Suprapubic skin (tissue), 4 donors: ENCODE measurements at regions not wholly inside any gene's neighbourhood (a gene's known extent, or its start where the extent isn't known, plus 50 kb on each side); places are given as distances from the start of the nearest gene placed in this dataset.
A peak's percentile ranks its signal among the peaks of the same experiment; 100 is the strongest.

Experiments
- DNase-seq, 2 donors: peaks; one replicate each; pipeline ENCODE4 v3.0.0-alpha.2; 2019; ENCODE audit warnings: low spot score in 2 of 2
- H3K27ac ChIP-seq: fragments of 200-600 bp; sonication (generic); one replicate; pipeline ENCODE4 v1.5.1; 2019
- H3K27me3 ChIP-seq: fragments of 200-600 bp; sonication (generic); one replicate; pipeline ENCODE4 v1.5.1; 2019
- H3K36me3 ChIP-seq: fragments of 200-600 bp; sonication (generic); one replicate; pipeline ENCODE4 v1.5.1; 2019
- H3K4me1 ChIP-seq: fragments of 200-600 bp; sonication (generic); one replicate; pipeline ENCODE4 v1.5.1; 2019
- H3K4me3 ChIP-seq: fragments of 200-600 bp; sonication (generic); one replicate; pipeline ENCODE4 v1.5.1; 2019; ENCODE audit warnings: mild to moderate bottlenecking
- H3K9me3 ChIP-seq: fragments of 200-600 bp; sonication (generic); one replicate; pipeline ENCODE4 v1.5.1; 2019
- EP300 ChIP-seq: sonication (generic); formaldehyde crosslinking; IDR thresholded peaks from one replicate; pipeline ENCODE4 v1.6.1; 2017; ENCODE audit warnings: antibody characterized with exemption
- POLR2A ChIP-seq, 2 donors: fragments of 450-650 bp; IDR thresholded peaks; one replicate each; pipeline ENCODE4 v1.6.1; 2017; ENCODE audit warnings: antibody characterized with exemption in 2 of 2, mild to moderate bottlenecking in 2 of 2, moderate library complexity in 2 of 2
- POLR2AphosphoS5 ChIP-seq, 3 donors: sonication (generic); formaldehyde crosslinking; IDR thresholded peaks; one replicate each; pipeline ENCODE4 v1.6.1; 2017; ENCODE audit warnings: antibody characterized with exemption in 3 of 3
- WGBS: methylation state at CpG from one replicate; pipeline ENCODE4 v1.1.5; 2018; 5-methylcytosine and 5-hydroxymethylcytosine counted together
- TF ChIP-seq, protein P1 (sequence below), 2 donors: fragments of 200-600 bp in 1 of 2; fragments of 450-650 bp in 1 of 2; sonication (generic) in 1 of 2; IDR thresholded peaks; one replicate each; pipeline ENCODE4 v1.5.1; 2016 to 2019; ENCODE audit warnings: antibody characterized with exemption in 2 of 2, mild to moderate bottlenecking in 1 of 2, moderate library complexity in 1 of 2

DNA sequence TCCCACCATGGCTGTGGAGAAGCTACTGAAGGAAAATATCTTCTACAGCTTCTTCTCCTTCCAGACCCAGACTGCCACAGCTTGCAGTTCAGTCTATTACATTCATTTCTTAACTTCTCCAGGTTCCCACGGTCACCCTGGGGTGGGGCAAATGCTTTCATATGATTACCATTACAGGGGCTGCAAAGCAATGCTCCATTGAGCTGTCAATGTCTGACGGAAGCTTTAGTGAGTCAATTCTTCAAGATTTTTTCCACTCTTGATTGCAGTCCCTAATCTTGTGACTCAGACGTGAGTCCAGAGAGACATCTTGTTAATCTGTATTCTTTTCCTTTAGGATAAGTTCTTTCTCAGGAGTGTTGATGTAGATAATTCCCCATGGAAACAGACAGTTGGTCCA is 233.4 kb upstream of the DDI1 start:
- H3K27ac ChIP-seq: no peak overlapping the region
- H3K9me3 ChIP-seq: no peaks in the 10 kb centered on the region
- H3K4me3 ChIP-seq: no peak overlapping the region
- DNase-seq: no peak
- TF ChIP-seq POLR2AphosphoS5 (IDR thresholded peaks at IDR 0.05) (no peak), EP300 (no peak), POLR2A (IDR thresholded peaks at IDR 0.05) (no peak)
- TF ChIP-seq, protein P1, sequence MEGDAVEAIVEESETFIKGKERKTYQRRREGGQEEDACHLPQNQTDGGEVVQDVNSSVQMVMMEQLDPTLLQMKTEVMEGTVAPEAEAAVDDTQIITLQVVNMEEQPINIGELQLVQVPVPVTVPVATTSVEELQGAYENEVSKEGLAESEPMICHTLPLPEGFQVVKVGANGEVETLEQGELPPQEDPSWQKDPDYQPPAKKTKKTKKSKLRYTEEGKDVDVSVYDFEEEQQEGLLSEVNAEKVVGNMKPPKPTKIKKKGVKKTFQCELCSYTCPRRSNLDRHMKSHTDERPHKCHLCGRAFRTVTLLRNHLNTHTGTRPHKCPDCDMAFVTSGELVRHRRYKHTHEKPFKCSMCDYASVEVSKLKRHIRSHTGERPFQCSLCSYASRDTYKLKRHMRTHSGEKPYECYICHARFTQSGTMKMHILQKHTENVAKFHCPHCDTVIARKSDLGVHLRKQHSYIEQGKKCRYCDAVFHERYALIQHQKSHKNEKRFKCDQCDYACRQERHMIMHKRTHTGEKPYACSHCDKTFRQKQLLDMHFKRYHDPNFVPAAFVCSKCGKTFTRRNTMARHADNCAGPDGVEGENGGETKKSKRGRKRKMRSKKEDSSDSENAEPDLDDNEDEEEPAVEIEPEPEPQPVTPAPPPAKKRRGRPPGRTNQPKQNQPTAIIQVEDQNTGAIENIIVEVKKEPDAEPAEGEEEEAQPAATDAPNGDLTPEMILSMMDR (IDR thresholded peaks at IDR 0.05): no peak
- 90% methylated on average over 3 of the region's 3 CpGs for WGBS
- no peaks in the 10 kb centered on the region for H3K36me3 ChIP-seq
- H3K27me3 ChIP-seq: no peaks in the 10 kb centered on the region
- H3K4me1 ChIP-seq: peaks cover 11% of the 10 kb centered on the region

DNA sequence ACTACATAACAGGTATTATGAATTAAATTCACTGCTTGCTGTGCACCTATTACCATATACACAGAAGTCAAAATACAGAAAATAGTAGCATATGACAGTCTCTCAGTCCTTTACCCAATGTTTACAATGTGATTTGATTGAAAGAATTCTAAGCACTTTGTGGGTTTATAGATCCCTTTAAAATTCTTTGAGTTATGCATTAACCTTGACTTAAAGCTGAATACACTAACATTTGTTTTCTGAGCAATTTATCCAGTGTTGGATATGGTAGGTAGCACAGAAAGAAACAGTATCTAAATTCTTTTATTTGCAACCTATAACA is 230.8 kb upstream of the DDI1 start:
- Histone ChIP-seq H3K27me3 (no peaks in the 10 kb centered on the region), H3K36me3 (no peaks in the 10 kb centered on the region), H3K9me3 (no peaks in the 10 kb centered on the region), H3K27ac (no peak overlapping the region), H3K4me3 (no peak overlapping the region), H3K4me1 (peaks cover 11% of the 10 kb centered on the region)
- no peak for TF ChIP-seq POLR2A (IDR thresholded peaks at IDR 0.05)
- TF ChIP-seq, protein P1 (IDR thresholded peaks at IDR 0.05): no peak
- no peak for TF ChIP-seq POLR2AphosphoS5 (IDR thresholded peaks at IDR 0.05)
- TF ChIP-seq EP300: no peak
- no peak for DNase-seq

- TF ChIP-seq POLR2AphosphoS5 (IDR thresholded peaks at IDR 0.05) (no peak), POLR2A (IDR thresholded peaks at IDR 0.05) (no peak), EP300 (no peak)
- TF ChIP-seq, protein P1 (IDR thresholded peaks at IDR 0.05): no peak
- peaks cover 11% of the 10 kb centered on the region for H3K4me1 ChIP-seq
- 34% methylated on average over 5 of the region's 5 CpGs for WGBS
- peak overlapping the region; percentile 45 for H3K27ac ChIP-seq
- no peaks in the 10 kb centered on the region for H3K9me3 ChIP-seq
- no peaks in the 10 kb centered on the region for H3K27me3 ChIP-seq
- no peak overlapping the region for H3K4me3 ChIP-seq
- no peak for DNase-seq
- H3K36me3 ChIP-seq: no peaks in the 10 kb centered on the region
These were observed 230.1 kb upstream of the DDI1 start for GRCh38 chr11:103806130-103806895.

DNA sequence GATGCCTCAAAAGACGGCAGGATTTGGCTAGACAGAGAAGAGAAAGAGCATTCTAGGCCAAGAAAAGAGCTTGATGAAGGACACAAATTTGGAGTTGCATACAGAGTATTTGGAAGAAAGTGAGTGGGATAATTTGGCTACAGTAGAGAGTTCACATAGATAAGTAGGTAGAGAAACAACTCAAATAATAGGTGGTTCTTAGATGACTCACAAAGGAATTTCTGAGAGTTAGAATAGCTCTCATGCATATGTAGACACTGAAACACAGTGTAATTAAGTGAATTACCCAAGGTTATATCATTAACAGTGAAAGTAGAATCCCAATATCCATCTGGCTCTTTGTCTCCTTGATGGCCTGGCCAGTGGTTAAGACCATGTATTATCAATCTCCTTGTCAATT is 228.6 kb upstream of the DDI1 start:
- H3K27ac ChIP-seq: no peak overlapping the region
- no peak for DNase-seq
- TF ChIP-seq EP300 (no peak), POLR2AphosphoS5 (IDR thresholded peaks at IDR 0.05) (no peak), POLR2A (IDR thresholded peaks at IDR 0.05) (no peak)
- TF ChIP-seq, protein P1 (IDR thresholded peaks at IDR 0.05): no peak
- H3K27me3 ChIP-seq: no peaks in the 10 kb centered on the region
- WGBS: 59% methylated on average over 1 of the region's 1 CpG
- H3K36me3 ChIP-seq: no peaks in the 10 kb centered on the region
- H3K9me3 ChIP-seq: no peaks in the 10 kb centered on the region
- no peak overlapping the region for H3K4me3 ChIP-seq
- peaks cover 11% of the 10 kb centered on the region for H3K4me1 ChIP-seq

DNA sequence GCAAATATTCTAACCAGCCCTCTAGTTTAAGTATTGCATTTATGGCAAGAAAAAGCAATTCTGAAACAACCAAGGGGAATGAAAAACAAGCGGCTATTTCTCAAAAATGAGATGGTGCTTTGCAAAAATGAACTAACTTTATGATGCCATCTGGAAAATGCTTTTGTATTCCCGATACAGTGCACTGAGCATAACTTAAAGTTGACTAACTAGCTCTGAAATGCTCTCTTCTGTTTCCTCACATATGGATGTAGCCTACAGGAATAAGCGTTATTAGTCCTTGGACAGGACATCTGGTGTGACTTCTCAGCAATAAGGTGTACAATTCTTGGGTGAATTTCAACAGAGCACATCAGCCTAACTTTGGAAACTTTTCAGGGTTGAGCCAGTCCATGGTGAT is 228.2 kb upstream of the DDI1 start:
- no peak overlapping the region for H3K4me3 ChIP-seq
- no peaks in the 10 kb centered on the region for H3K9me3 ChIP-seq
- peaks cover 11% of the 10 kb centered on the region for H3K4me1 ChIP-seq
- H3K36me3 ChIP-seq: no peaks in the 10 kb centered on the region
- H3K27ac ChIP-seq: no peak overlapping the region
- no peak for DNase-seq
- H3K27me3 ChIP-seq: no peaks in the 10 kb centered on the region
- WGBS: 89% methylated on average over 3 of the region's 3 CpGs
- TF ChIP-seq EP300: no peak
- no peak for TF ChIP-seq POLR2AphosphoS5 (IDR thresholded peaks at IDR 0.05)
- no peak for TF ChIP-seq POLR2A (IDR thresholded peaks at IDR 0.05)
- TF ChIP-seq, protein P1 (IDR thresholded peaks at IDR 0.05): no peak
